NCI-H128 (cell line): ENCODE measurements at regions not wholly inside any gene's neighbourhood (a gene's known extent, or its start where the extent isn't known, plus 50 kb on each side); places are given as distances from the start of the nearest gene placed in this dataset.

ENCODE experiments used
- DNase-seq: peaks from one replicate; lab custom pipeline; 2025; ENCODE audit not compliant: unreplicated experiment; lab: John Stamatoyannopoulos, UW

- no peak for DNase-seq
These were observed 91.8 kb upstream of the ST6GAL2 start for GRCh38 chr2:106977717-106978116.

- DNase-seq = no peak
These were observed 92.7 kb upstream of the ST6GAL2 start for GRCh38 chr2:106978647-106979046.

DNA sequence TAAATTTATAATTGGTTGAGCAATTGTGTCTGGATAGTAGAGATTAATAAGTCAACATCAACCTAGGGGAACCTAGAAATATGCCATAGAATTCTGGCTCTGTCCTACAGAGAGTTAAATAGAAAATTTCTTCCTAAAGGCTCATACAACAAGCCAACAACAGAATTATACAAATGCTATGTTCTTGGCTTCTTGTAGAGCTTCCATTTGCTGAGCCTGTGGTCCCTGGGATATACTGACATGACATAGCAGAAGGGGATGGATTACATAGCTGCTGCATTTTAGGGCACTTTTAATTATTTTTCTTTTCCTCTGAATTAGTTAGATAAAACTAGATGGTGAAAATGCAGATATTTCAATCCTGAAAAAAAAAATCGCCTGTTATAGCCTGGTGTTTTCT lies 95.5 kb upstream of the ST6GAL2 start:
- no peak for DNase-seq

GRCh38 chr2:106982350-106982749 lies 96.4 kb upstream of the ST6GAL2 start:
- DNase-seq = no peak

DNA sequence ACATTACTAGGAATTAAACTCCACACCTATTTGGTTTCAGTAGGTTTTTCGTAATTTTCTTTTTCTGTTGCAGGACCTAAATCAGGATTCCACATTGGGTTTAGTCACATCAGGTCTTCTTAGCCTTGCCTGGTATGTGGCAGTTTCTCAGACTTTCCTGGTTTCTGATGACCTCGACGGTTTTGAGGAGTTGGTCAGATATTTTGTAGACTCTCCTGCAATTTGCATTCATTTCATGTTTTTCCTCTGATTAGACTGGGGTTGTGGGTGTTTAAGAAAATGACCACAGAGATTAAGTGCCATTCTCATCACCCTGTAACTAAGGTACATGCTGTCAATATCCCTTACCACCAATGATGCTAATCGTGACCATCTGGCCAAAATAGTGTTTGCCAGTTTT lies 97.3 kb upstream of the ST6GAL2 start:
- DNase-seq = no peak

DNA sequence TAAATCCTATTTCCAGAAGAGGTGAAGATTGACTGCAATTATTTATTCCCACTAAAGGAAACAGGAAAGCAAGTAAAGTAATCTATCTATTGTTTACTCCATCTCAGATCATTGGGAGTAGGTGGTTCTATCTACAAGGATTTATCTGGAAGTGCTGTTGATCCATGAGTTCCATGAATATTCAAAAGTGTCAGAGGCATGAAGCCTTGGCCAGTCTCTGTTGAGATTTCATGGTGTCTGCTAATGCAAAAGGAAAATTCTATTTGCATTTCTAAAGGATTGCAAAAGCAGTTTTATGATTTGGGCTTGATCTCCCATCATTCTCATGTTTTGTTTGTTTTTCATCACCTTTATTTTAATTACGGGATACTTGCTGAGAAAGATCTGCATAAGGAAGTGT lies 102.4 kb upstream of the ST6GAL2 start:
- no peak for DNase-seq

DNA sequence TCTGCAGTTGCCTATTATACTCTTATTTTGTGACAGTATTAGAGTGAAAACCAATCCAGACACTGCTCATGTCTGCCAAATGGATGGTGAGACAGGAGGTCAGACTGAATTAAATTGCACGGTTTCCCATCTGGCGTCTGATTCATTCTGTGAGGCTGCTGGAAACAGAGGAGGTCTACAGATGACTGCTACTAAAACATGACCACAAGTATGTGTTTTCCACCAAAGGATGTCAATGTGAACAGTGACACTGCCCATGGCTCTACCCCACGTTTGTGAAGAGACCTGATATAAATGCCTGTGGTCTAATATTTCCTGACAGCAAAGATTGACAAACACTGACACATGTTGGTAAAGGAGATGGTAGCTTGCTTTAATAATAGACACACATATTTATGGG lies 104.3 kb upstream of the ST6GAL2 start:
- DNase-seq = no peak

- no peak for DNase-seq
These were observed 105.9 kb upstream of the ST6GAL2 start for GRCh38 chr2:106991866-106992265.

- no peak for DNase-seq
These were observed 109.6 kb upstream of the ST6GAL2 start for GRCh38 chr2:106995556-106995955.

GRCh38 chr2:106996171-106996769 lies 110.3 kb upstream of the ST6GAL2 start:
- peak; percentile 77 for DNase-seq

GRCh38 chr2:106997204-106997603 lies 111.2 kb upstream of the ST6GAL2 start:
- DNase-seq = no peak

DNA sequence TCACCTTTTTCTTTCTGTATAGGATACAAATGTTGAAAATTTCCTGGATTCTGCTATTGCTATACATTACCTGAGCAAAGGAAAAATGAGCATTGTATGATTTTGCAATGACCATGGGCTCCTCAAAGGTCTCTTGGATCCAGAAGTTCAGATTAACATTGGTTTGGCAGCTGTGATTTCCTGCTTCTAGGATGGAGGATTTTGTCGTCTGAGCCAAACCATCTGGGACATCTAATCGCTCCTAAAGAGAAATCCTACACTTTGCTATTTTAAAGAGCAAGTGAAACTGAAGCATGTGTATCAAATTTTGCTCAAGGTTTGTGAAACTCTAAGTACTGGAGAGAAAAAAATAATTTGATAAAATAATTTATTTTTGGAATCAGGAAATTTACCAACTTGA lies 115.1 kb upstream of the ST6GAL2 start:
- DNase-seq = no peak

GRCh38 chr2:107001551-107001950 lies 115.6 kb upstream of the ST6GAL2 start:
- no peak for DNase-seq

GRCh38 chr2:107001964-107002696 lies 116.2 kb upstream of the ST6GAL2 start:
- no peak for DNase-seq

- no peak for DNase-seq
These were observed 116.8 kb upstream of the ST6GAL2 start for GRCh38 chr2:107002735-107003134.

GRCh38 chr2:107005853-107006252 lies 119.9 kb upstream of the ST6GAL2 start:
- DNase-seq = no peak

- no peak for DNase-seq
These were observed 120.9 kb upstream of the ST6GAL2 start for GRCh38 chr2:107006836-107007235.

GRCh38 chr2:107007927-107008326 lies 122.0 kb upstream of the ST6GAL2 start:
- no peak for DNase-seq

DNA sequence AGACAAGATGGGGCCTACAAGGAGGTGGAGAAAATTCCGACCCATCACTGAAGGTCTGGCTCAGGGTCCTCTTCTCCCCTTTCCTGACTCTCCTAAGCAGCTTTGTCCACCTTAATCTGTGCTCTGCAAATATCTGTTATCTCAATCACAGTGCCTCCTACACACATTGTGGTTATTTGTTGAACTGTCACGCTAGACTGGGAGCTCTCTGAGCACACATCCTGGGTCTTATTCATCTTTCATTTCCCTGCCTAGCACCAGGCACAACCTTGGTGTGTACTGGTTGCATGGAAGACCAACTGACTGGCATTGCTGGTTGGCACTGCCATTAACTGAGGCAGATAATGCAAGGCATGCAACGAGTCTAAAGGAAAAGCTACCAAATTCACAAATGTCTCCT lies 122.9 kb upstream of the ST6GAL2 start:
- no peak for DNase-seq

DNA sequence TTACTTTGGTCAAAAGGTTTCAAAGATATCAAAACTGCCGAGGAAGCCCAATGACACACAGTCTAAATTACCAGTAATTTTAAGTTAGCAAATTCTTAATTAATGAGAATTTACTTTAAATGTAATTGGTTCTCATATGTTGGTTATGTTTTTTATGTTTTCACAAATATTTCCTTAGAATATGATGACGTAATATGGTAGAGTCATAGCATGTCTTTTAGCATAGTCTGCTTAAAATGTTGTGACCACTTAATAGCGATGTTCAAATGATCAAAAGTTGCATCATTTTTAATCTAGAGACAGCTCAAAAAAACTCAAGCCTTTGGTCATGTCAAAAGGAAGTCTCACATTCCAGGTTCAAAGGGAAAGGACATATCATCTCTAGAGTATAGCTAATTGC lies 123.3 kb upstream of the ST6GAL2 start:
- DNase-seq = no peak

DNA sequence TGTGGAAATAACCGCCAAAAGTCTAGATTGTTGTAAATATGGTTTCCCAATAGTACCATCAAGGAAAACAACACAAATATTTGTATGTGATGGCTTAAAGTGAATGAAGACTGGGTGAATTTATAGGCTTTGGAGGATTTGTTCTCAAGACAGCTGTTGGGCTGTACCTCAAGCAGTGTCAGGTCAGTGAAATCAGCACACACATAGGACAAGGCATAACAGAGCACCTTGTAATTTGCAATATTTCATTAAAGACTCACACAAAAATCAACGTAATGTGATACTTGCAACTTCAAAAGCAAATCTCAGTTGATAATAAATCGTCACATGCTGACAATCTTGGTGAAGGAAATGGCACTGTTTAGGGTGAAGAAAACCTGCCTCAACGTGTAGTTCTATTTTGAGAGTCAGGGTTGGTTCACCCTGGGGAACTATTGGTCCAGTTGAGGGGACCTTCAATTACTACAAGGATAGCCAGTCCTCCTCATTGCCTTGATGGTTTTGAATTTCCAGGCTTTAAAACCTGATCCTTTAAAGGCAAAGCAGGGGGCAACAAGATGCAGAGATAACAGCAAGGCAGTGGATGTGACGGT lies 126.8 kb upstream of the ST6GAL2 start:
- no peak for DNase-seq

DNA sequence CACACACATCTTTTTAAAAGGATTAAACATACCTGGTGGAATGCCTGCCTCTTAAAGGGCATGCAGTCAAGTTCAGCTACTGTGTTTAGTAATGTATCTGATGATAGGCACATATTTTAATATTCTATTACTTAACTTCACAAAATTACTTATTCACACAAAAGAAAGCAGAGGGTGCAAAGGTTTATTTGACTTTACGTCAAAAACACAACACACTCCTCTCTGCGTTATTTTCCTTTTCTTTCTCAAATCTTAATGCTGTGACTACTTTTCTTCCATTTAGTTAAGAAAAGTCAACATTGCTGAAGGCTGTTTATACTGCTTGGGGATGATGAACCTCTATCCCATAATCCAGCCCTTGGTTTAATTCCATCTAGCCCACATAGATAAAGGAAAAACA lies 127.9 kb upstream of the ST6GAL2 start:
- DNase-seq = no peak

DNA sequence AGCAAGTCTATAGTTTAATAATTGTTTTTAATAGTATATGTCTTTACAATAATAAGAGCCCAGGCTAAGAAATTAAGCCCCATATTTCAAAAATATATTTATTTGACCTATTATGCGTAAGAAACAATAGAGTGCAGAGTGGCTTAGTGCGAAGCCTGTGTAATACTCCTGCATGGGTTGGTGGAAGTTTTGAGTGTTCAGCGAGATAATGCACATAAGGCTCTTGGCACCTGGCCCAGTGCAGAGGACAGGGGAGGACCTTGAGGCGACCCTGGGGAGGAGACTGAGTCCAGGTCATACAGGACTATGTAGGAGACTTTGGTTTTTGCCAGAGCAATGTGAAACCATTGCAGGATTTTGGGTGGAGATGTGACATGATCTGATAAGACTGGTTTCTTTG lies 132.4 kb upstream of the ST6GAL2 start:
- DNase-seq = no peak
